Peyer's patch (tissue), 4 donors: ENCODE measurements at regions not wholly inside any gene's neighbourhood (a gene's known extent, or its start where the extent isn't known, plus 50 kb on each side); places are given as distances from the start of the nearest gene placed in this dataset.

Source experiments
- CTCF ChIP-seq, 6 experiments: fragments of 450-650 bp in 4 of 6; fragments of 200-600 bp in 2 of 6; sonication (generic) in 1 of 6; IDR thresholded peaks; one replicate each; pipeline ENCODE4 v1.5.1; 2017 to 2019; ENCODE audit warnings: antibody characterized with exemption in 6 of 6, mild to moderate bottlenecking in 3 of 6, moderate library complexity in 1 of 6
- POLR2A ChIP-seq, 2 donors: fragments of 450-650 bp; IDR thresholded peaks; one replicate each; pipeline ENCODE4 v1.5.1; 2017; ENCODE audit warnings: antibody characterized with exemption in 2 of 2, mild to moderate bottlenecking in 2 of 2, moderate library complexity in 2 of 2

GRCh38 chr5:144971108-144971850 lies 800.6 kb downstream of the KCTD16 start:
- TF ChIP-seq CTCF (IDR thresholded peaks at IDR 0.05) (no peak), POLR2A (IDR thresholded peaks at IDR 0.05) (no peak)
